HFF-Myc (cell line): ENCODE measurements at regions not wholly inside any gene's neighbourhood (a gene's known extent, or its start where the extent isn't known, plus 50 kb on each side); places are given as distances from the start of the nearest gene placed in this dataset.
"Not testable (repeated sequence)": the region's sequence is repeated elsewhere in the genome, so short reads cannot be mapped to it uniquely, and the experiment has no call there.

Experiments
- DNase-seq: peaks from one replicate; pipeline ENCODE4 v3.0.0-alpha.2; 2011; ENCODE audit warnings: low read depth; ENCODE audit errors: extremely low read depth
- H3K4me3 ChIP-seq: replicated peaks from 2 replicates; pipeline ENCODE4 v1.5.1; 2011; ENCODE audit warnings: low read depth, mild to moderate bottlenecking, control low read depth, low read length
- TF ChIP-seq, protein P1 (sequence below): IDR thresholded peaks from 2 replicates; pipeline ENCODE4 v1.5.1; 2012; ENCODE audit warnings: mild to moderate bottlenecking, low read depth, low read length, control low read depth; ENCODE audit errors: missing control alignments

DNA sequence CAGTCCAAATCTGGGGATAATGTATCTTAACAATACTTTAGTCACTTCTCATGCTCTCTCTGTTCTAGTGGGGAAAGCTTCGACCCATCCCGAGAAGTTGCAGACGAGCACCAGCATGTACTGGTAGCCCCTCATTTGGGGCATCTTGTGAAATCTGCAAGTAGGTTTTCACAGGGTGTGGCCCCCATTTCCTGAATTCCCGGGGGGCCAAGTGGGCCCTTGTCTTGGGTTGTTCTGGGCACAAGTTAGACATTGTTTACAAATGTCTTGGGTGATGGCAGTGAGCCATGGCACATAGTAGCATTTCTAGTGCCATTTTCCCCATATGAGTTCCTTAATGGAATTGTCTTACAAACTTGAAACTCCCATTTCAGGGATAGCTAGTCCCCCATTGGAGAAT lies 216.7 kb upstream of the KCND2 start:
- H3K4me3 ChIP-seq, result no peak overlapping the region
- TF ChIP-seq, protein P1, sequence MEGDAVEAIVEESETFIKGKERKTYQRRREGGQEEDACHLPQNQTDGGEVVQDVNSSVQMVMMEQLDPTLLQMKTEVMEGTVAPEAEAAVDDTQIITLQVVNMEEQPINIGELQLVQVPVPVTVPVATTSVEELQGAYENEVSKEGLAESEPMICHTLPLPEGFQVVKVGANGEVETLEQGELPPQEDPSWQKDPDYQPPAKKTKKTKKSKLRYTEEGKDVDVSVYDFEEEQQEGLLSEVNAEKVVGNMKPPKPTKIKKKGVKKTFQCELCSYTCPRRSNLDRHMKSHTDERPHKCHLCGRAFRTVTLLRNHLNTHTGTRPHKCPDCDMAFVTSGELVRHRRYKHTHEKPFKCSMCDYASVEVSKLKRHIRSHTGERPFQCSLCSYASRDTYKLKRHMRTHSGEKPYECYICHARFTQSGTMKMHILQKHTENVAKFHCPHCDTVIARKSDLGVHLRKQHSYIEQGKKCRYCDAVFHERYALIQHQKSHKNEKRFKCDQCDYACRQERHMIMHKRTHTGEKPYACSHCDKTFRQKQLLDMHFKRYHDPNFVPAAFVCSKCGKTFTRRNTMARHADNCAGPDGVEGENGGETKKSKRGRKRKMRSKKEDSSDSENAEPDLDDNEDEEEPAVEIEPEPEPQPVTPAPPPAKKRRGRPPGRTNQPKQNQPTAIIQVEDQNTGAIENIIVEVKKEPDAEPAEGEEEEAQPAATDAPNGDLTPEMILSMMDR, result no peak
- DNase-seq, result no peak

DNA sequence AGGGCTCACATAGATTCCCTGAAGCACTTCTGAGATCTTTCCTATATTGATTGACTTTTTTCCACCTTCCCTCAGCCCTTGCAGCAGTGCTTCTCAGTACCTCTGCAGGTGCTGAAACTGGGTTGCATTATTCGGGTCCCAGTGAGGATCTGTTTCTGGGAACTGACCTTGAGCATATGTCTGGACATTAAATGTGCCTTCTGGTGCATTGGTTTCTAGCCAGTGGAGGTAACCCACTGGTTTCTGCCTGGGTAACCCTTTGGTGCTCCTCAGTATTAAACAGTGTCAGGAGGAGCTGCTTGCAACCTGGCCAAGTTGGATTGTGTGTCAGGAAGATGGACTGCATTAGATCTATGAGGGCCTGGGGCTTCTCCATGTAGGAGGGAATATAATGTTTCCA lies 213.3 kb upstream of the KCND2 start:
- TF ChIP-seq, protein P1, result no peak
- DNase-seq, result no peak
- no peak overlapping the region for H3K4me3 ChIP-seq

DNA sequence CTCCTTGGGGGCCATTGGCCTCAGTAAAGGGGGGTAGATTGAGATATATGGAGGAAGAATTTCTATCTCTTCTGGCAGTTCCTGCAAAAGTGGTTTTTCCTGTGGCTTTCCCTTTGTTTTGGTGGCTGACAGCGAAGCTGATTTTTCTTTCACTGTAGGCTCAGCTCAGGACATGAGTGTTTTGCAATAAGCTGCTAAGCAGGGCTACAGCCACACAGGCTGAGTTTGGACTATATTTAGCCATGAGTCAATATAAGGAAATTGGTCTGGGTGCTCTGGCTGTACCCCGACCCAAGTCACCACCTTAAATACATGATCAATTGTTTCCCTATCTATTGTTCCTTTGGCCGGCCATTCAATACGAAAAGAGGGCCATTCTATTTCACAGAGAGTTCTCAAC lies 212.7 kb upstream of the KCND2 start:
- TF ChIP-seq, protein P1, result no peak
- no peak for DNase-seq
- H3K4me3 ChIP-seq, result no peak overlapping the region

DNA sequence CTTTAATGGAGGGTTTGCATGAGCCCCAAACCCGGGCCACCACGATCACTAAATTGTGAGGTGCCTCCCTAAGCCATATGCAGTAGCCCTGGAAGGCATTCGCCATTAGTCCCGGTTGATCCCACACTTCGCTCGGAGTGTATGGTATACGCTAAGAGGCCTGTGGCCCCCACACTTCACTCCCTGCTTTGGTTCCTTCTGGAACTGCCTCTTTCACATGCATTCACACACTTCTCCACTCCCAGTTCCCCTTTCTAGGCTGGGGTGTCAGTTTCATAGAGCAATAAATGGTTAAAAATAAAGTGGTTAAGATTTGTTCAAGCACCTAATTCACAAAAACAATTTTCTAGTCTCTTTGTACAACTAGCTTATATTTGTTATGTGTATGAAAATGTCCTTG lies 212.1 kb upstream of the KCND2 start:
- no peak for DNase-seq
- H3K4me3 ChIP-seq, result no peak overlapping the region
- TF ChIP-seq, protein P1, result no peak

DNA sequence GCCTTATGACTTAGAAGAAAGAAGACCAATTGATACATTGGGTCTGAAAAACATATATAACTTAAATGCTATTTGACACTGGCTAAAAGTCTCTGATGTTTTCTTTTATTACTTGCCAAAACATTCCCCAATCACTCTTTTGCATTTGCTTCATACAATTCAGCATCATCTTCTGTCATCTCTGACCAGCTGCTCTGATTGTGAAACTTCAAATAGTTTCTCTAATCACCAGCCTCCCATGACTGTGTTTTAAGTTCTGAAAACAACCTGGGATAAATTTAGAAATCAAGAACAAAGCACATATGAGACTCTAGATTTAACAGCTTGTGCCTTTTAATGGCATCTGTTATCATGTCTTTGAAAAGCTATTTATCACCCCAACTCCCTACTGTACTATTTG lies 208.4 kb upstream of the KCND2 start:
- DNase-seq, result no peak
- no peak overlapping the region for H3K4me3 ChIP-seq

DNA sequence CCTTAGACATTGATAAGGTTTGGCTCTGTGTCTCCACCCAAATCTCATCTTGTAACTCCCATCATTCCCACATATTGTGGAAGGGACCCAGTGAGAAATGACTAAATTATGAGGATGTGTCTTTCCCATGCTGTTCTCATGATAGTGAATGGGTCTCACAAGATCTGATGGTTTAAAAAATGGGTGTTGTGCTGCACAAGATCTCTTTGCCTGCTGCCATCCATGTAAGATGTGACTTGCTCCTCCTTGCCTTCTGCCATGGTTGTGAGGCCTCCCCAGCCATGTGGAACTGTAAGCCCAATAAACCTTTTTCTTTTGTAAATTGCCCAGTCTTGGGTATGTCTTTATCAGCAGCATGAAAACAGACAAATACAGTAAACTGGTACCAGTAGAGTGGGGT lies 206.1 kb upstream of the KCND2 start:
- not testable (repeated sequence) for H3K4me3 ChIP-seq, DNase-seq

More for the DNA sequence above, 208.4 kb upstream of the KCND2 start:
- TF ChIP-seq, protein P1, result no peak

DNA sequence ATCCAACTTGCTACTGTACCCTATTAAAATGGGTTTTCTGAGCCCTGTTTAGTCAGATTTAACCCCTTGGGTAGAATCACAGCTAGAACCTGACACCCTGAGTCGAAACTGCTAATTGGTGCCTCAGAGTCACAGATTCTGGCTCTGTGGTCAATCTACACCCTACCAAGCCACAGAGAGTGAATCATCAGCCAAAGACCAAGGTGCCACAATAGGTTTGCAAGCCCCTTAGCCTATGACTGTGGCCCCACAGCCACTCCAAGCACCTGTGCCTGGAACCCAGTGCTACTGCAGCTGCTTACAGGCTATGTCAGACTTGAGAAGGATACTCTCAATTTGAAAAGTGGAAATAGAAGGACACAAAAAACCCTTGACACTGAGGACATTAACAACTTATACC lies 202.8 kb upstream of the KCND2 start:
- no peak overlapping the region for H3K4me3 ChIP-seq
- TF ChIP-seq, protein P1, result no peak
- no peak for DNase-seq
